Mucosa of gallbladder (tissue), 1 donor: ENCODE measurements at regions not wholly inside any gene's neighbourhood (a gene's known extent, or its start where the extent isn't known, plus 50 kb on each side); places are given as distances from the start of the nearest gene placed in this dataset.

ENCODE experiments used
- DNase-seq: peaks from one replicate; pipeline ENCODE4 v3.0.0-alpha.2; 2020; ENCODE audit warnings: low spot score
- donor health status: DM: no; HTN: no; CAD: no.

DNA sequence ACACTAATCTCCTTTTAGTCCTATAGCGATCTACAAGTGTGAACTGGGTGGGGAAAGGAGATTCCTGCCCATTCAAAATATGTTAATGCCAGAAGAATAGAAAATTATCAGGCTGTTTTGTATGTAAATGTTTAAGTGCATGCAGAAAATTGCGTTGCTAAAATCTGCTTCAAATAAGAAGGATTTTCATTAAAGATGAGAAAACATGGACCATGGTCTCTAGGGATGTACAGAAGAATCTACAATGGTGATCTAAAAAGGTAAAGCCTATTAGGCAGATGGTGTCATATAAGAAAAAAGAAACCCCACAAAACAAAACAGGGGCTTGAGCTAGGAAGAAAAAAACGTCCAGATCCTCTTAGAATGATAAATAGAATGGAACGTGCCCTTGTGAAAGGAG, 287.5 kb upstream of the ROBO1 start:
- DNase-seq: no peak

- DNase-seq: no peak
Measured at GRCh38 chr3:80052271-80052670, 284.5 kb upstream of the ROBO1 start.

- DNase-seq: no peak
Measured at GRCh38 chr3:80051602-80051962, 283.8 kb upstream of the ROBO1 start.

GRCh38 chr3:80050826-80051601, 283.2 kb upstream of the ROBO1 start:
- DNase-seq: no peak

DNA sequence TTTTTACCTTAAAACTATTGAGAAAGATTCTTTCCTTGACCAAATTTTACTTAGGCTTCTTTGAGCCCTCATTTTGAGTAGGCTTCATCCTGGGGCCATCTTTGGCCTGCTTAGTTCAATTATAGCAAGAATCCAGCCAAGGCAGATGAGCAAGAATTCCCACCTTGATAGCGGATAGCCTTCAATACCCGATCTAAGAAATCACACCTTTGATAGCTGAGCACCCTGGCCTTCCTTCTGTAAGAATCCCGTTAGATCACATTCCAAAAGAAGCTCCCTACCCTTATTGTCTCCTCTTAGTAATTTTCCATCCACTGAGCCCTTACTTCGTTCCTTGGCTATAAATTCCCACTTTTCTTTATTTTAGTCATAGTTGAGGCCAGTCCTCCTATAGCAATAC, 275.4 kb upstream of the ROBO1 start:
- DNase-seq: no peak

DNA sequence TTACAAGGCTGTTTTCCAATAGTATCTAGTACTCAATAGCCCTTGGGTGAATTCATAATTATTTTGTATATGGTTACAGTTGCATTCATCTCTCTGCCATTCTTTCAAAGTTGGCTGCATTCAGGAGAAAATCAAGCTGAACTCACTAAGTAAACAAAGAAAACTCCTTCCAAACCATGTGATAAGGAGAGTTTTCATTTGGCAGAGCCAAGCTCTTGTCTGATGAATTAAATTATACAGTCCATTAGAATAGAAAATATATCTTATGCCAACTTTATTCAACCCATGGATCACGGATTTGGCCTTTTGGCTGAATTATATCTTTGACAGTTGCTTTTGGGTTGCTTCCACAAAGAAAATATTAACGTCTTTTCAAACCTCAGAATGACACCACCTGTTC, 272.3 kb upstream of the ROBO1 start:
- DNase-seq: no peak

- DNase-seq: no peak
Measured at GRCh38 chr3:80036176-80036575, 268.4 kb upstream of the ROBO1 start.

DNA sequence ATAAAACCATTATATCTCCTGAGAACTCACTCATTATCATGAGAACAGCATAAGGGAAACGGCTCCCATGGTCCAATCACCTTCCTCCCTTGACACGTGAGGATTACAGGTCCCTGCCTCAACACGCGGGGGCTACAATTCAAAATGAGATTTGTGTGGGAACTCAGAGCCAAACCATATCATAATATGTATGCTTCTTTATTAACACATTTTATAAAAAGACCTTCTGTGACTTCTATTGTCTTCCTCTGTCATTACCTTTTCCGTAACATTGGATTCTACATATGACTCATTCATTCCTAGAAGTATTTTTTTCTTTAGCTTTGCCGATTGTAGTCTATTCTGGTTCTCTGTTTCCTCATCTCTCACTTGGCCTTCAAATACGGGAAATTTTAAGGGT, 267.2 kb upstream of the ROBO1 start:
- DNase-seq: no peak

- no peak for DNase-seq
Measured at GRCh38 chr3:80023010-80023409, 255.2 kb upstream of the ROBO1 start.

DNA sequence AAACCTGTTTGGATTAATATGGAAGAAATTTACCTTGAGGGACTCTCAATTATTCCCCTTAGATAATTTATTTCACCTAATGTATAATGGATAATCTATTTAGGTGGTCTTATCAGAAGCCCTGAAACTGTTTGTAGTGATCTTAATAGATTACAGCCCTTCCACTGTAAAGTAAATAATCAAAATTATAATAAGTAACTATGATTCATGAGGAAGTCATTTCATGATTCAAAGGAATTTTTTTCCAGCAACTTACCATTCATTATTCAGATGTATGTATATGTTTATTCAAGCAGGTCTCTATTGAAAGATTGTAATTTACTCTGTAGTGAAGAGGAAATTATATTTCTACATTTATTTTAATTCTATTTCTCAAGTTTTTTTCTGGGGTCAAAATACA, 250.6 kb upstream of the ROBO1 start:
- DNase-seq: no peak

GRCh38 chr3:80017369-80017768, 249.6 kb upstream of the ROBO1 start:
- DNase-seq: no peak

DNA sequence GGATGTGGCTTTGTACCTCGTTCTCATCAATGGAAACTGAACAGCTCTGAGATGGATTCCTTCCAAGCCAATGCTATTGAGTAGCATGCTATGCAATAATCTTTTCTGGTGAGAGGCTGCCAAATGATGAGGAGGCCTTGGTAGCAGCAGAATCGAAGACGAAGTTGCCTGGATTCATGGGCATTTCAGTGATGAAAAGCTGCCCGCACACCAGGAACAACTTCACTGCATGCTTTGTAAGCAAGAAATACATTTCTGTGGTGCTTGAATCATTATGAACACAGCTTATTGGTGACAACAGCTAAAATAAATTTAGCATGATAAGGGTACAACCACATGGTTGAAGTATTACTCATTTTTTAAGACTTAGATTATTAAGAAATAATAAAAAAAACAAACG, 246.8 kb upstream of the ROBO1 start:
- no peak for DNase-seq

GRCh38 chr3:80010021-80010571, 242.3 kb upstream of the ROBO1 start:
- no peak for DNase-seq

DNA sequence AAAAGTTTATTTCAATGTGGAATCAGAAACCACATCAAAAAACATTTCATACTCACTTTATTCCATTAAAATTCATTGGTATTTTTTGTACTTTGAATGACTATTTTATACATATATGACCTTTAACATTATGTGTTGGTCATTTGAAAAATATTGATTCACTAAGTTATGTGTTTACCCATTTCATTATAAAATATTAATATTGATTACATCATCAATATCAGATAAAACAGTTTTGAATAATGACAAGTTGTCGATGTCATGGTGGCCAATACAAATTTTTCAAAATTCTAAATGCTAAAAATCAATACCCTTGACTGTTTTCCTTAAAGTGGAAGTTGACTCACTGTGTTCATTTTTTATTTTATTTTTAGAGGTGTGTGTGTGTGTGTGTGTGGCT, 239.7 kb upstream of the ROBO1 start:
- no peak for DNase-seq

GRCh38 chr3:80006315-80006714, 238.5 kb upstream of the ROBO1 start:
- DNase-seq: no peak

DNA sequence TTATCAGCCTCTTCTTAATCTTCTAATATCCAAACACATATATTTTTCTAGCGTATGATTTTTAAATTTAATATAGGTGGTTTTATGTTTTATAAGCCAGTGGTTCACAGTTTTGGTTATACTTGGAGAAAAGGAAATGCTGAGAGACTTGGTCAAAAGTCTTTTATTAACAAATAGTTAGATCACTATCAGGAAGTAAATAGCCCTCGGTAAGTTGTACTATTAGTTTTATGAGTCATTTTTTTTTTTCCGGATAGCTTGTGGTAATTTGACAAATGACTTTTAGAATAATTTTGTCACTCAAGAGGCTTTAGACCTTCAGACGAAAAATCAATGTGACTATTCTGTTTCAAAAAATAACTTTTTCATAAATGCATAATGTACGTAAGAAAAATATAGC, 232.2 kb upstream of the ROBO1 start:
- DNase-seq: no peak

GRCh38 chr3:79994397-79994796, 226.6 kb upstream of the ROBO1 start:
- no peak for DNase-seq

DNA sequence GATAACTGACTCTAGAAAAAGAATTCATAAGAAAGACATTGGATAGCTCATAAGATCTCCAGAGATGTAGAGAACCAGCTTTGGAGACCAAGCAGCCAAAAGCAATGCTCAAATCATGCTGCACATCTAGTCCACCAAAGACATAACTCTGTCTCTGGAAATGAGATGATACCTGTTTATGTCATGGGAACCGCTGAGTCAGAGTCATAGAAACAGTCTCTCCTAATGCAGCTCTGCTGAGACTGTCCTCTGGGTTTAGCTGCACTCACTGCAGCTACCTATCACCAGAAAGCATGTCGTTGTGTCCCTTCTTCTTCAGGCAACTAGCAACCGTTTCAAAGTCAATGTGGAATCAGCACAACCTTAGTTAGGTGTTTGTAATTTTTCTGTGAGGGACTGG, 218.5 kb upstream of the ROBO1 start:
- no peak for DNase-seq

- no peak for DNase-seq
Measured at GRCh38 chr3:79985816-79986215, 218.0 kb upstream of the ROBO1 start.

DNA sequence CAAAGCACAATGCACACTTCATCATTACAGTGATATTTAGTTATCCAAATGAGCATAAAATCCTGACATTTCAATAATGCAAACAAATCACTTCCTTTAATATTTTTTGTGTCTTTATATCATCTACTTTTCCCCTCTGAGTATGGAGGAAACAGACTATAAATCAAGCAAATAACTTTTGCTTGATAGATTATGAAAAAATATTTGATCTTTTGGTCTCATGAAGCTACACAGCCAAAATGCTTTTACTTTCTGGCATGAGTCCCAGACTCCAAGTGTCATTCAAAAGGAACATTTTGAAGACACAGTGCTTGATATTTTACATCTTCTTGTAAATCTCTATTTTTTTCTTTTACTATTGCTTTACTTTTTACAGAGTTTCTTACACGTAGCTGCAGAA, 215.3 kb upstream of the ROBO1 start:
- no peak for DNase-seq

GRCh38 chr3:79979990-79980389, 212.2 kb upstream of the ROBO1 start:
- DNase-seq: no peak

- no peak for DNase-seq
Measured at GRCh38 chr3:79976466-79976865, 208.7 kb upstream of the ROBO1 start.

DNA sequence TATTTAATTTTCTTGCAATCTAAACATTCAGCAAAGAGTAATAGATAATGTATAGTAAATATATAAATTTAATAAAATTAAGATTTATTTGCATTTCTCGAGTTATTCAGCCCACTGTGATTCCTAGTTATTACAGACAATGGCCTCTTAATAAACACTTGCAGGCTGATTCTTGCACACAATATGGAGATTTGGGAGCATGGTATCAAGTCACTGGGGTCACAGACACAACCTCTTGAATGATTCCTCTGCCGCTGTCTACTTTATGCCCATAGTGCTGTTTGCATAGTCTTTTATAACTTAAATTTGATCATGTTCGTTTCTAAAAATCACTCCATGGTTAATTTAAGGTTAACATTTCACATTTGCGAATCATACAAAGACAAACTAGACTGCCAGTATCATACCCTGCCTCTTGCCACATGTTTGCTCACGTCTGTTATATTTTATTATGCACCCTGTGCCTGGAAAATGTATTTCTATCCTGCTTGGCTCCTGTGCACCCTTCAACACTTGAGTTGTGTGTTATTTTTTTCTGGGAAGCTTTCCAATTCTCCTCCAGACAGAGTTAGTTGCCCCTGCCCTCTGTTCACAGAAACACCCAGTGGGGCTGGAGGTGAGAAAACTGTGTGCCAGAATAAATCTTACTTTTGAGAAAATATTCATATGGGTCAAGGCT, 206.3 kb upstream of the ROBO1 start:
- no peak for DNase-seq

DNA sequence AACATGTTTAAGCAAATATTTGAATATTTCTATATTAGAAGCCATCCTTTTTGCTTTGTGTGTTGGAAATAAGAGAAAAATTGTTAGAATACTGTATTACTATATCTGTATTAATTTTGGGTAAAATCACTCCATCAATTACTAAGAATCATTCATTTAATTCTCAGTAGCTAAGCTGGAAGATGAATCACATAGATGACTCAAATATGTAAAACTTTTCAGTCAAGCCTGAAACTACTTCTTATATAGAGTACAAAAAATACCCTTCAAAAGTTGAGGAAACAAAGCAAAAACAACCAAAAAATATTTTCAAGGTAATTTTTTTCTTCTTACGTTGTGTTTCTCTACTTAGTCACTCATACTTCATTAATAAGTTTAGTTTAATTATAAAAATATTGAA, 205.7 kb upstream of the ROBO1 start:
- no peak for DNase-seq
